ENCODE measurements at regions not wholly inside any gene's neighbourhood (a gene's known extent, or its start where the extent isn't known, plus 50 kb on each side); places are given as distances from the start of the nearest gene placed in this dataset.

DNA sequence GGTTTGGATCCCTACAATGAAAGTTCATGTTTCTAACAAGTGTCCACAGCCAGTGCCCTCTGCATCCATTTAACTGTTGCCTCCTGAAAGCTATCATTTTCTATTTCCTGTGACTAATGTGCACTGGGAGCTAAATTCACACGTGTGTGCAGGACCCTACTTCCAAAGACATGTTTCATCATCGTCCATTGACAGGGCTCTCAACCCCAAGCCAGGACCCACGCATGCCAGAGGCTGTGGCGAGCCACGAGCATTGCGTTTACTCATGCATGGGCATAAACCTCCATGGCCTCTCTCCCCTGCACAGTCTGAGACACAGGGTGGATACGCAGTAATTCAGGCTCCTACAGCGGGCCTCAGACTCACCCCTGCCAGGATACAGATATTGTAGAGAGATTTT is 153.2 kb downstream of the MAFB start:
- peaks cover 0 to 3% of the 10 kb centered on the region in 2 experiments for H3K27me3 ChIP-seq (ENCODE audit: control insufficient read depth in 2 of 2, insufficient read depth in 2 of 2, low read length in 2 of 2)
- no peak overlapping the region for H3K27ac ChIP-seq (ENCODE audit: insufficient read depth, low read depth, low read length)
- no peak overlapping the region for H3K4me2 ChIP-seq (ENCODE audit: insufficient read depth, low read length)
- H3K9me1 ChIP-seq (replicated peaks; ENCODE audit: control insufficient read depth, extremely low read depth, insufficient read depth, low read length): no peaks in the 10 kb centered on the region
- no peaks in the 10 kb centered on the region for H3K9me3 ChIP-seq (replicated peaks; ENCODE audit: control insufficient read depth, insufficient read depth, low read length)
- no TSS peak for BruUV-seq (replicated peaks)
- dilution Hi-C loops (cut with MboI; ENCODE audit: extremely low pct_ligation_motif_present, low sequenced_read_pairs) (no loop called here), intact Hi-C loops (cut with micrococcal nuclease) (no loop called here)
- ChIA-PET POLR2A (no interaction called here), CTCF (no interaction called here)
- H2AFZ ChIP-seq (ENCODE audit: low read depth, low read length): no peak overlapping the region
- no peaks in the 10 kb centered on the region for H3K4me1 ChIP-seq (ENCODE audit: control insufficient read depth, extremely low read depth, insufficient read depth, low read length)
- H4K20me1 ChIP-seq (replicated peaks; ENCODE audit: control insufficient read depth, extremely low read depth, insufficient read depth, low read length): no peaks in the 10 kb centered on the region
- H3K36me3 ChIP-seq (ENCODE audit: control insufficient read depth in 2 of 2, extremely low read depth in 1 of 2, insufficient read depth in 2 of 2, low read length in 2 of 2): no peaks in the 10 kb centered on the region
- no peak for FAIRE-seq
- TF ChIP-seq EZH2 (IDR thresholded peaks at IDR 0.05; ENCODE audit: borderline replicate concordance, low read depth, low read length, severe bottlenecking) (no peak), GATA2 (IDR thresholded peaks at IDR 0.05; ENCODE audit: insufficient read depth, insufficient read length, low read depth, low read length) (no peak), FOS (IDR thresholded peaks at IDR 0.05; ENCODE audit: borderline replicate concordance, insufficient read depth, low read length) (no peak), MYC (IDR thresholded peaks at IDR 0.05; ENCODE audit: low read depth, low read length) (no peak), POLR2A (IDR thresholded peaks at IDR 0.05; ENCODE audit: low read depth, low read length) (no peak)
- no peak for DNase-seq (ENCODE audit: low read depth, low spot score)
- no peak overlapping the region for H3K9ac ChIP-seq (replicated peaks; ENCODE audit: extremely low read depth, insufficient read depth, low read length)
- no peak overlapping the region for H3K4me3 ChIP-seq (replicated peaks in 1 of 3; ENCODE audit: insufficient read depth in 1 of 3, low read depth in 1 of 3, low read length in 3 of 3)
- no peaks in the 10 kb centered on the region for H3K79me2 ChIP-seq (ENCODE audit: control insufficient read depth, insufficient read depth, low read length)

DNA sequence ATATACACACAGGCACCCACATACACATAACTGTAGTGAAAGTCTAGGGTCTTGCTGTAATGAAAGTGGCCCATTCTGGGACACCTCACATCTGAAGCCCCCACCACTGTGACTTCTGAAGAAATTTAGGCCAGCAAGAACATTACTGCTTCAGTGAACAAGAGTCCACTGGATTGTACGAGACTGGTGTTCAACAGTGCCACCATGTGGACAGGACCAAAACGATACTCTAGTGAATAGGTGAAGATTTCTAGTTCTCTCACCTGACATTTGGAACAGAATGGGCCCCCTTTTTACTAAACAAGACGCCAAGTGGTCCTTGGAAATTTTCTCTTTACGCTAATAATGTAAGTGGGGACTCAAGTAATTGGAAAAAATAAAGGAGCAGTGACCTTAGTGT is 156.9 kb downstream of the MAFB start:
- Histone ChIP-seq H3K4me1 (ENCODE audit: control insufficient read depth, extremely low read depth, insufficient read depth, low read length) (no peaks in the 10 kb centered on the region), H3K27ac (ENCODE audit: insufficient read depth, low read depth, low read length) (no peak overlapping the region), H3K27me3 (ENCODE audit: control insufficient read depth in 2 of 2, insufficient read depth in 2 of 2, low read length in 2 of 2) (no peaks in the 10 kb centered on the region), H3K9me1 (replicated peaks; ENCODE audit: control insufficient read depth, extremely low read depth, insufficient read depth, low read length) (no peaks in the 10 kb centered on the region), H3K79me2 (ENCODE audit: control insufficient read depth, insufficient read depth, low read length) (no peaks in the 10 kb centered on the region), H3K4me2 (ENCODE audit: insufficient read depth, low read length) (no peak overlapping the region), H4K20me1 (replicated peaks; ENCODE audit: control insufficient read depth, extremely low read depth, insufficient read depth, low read length) (no peaks in the 10 kb centered on the region), H2AFZ (ENCODE audit: low read depth, low read length) (no peak overlapping the region), H3K9ac (replicated peaks; ENCODE audit: extremely low read depth, insufficient read depth, low read length) (no peak overlapping the region), H3K36me3 (ENCODE audit: control insufficient read depth in 2 of 2, extremely low read depth in 1 of 2, insufficient read depth in 2 of 2, low read length in 2 of 2) (no peaks in the 10 kb centered on the region), H3K9me3 (replicated peaks; ENCODE audit: control insufficient read depth, insufficient read depth, low read length) (no peaks in the 10 kb centered on the region), H3K4me3 (replicated peaks in 1 of 3; ENCODE audit: insufficient read depth in 1 of 3, low read depth in 1 of 3, low read length in 3 of 3) (no peak overlapping the region)
- dilution Hi-C loops (cut with MboI; ENCODE audit: extremely low pct_ligation_motif_present, low sequenced_read_pairs): no loop called here
- FAIRE-seq: no peak
- peak; percentile 11 for DNase-seq (ENCODE audit: low read depth, low spot score)
- intact Hi-C loops (cut with micrococcal nuclease): loop anchor here (2.0 to 5.0 kb wide), 2 partner anchors 265 to 371 kb away; no protein-coding TSS in a partner anchor
- CTCF ChIA-PET: interaction anchor here (0.8 kb wide), 1 partner anchor 372 kb away, joined by 7 read pairs; no protein-coding TSS in a partner anchor
- POLR2A ChIA-PET: no interaction called here
- BruUV-seq (replicated peaks): no TSS peak
- no peak for TF ChIP-seq FOS (IDR thresholded peaks at IDR 0.05; ENCODE audit: borderline replicate concordance, insufficient read depth, low read length)
- TF ChIP-seq, protein P1, sequence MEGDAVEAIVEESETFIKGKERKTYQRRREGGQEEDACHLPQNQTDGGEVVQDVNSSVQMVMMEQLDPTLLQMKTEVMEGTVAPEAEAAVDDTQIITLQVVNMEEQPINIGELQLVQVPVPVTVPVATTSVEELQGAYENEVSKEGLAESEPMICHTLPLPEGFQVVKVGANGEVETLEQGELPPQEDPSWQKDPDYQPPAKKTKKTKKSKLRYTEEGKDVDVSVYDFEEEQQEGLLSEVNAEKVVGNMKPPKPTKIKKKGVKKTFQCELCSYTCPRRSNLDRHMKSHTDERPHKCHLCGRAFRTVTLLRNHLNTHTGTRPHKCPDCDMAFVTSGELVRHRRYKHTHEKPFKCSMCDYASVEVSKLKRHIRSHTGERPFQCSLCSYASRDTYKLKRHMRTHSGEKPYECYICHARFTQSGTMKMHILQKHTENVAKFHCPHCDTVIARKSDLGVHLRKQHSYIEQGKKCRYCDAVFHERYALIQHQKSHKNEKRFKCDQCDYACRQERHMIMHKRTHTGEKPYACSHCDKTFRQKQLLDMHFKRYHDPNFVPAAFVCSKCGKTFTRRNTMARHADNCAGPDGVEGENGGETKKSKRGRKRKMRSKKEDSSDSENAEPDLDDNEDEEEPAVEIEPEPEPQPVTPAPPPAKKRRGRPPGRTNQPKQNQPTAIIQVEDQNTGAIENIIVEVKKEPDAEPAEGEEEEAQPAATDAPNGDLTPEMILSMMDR (IDR thresholded peaks at IDR 0.05; ENCODE audit: extremely low read depth in 1 of 2, insufficient read depth in 1 of 2, low read depth in 1 of 2, low read length in 2 of 2): peak in 1 of 2 donors; percentile 29
- TF ChIP-seq GATA2 (IDR thresholded peaks at IDR 0.05; ENCODE audit: insufficient read depth, insufficient read length, low read depth, low read length): no peak
